Activated CD8-positive, alpha-beta memory T cell treated with anti-CD3 and anti-CD28 coated beads, Interleukin-2, amount 10 ng/mL, durations not matched to agents 7 days and 5 days (primary cell): ENCODE measurements at regions not wholly inside any gene's neighbourhood (a gene's known extent, or its start where the extent isn't known, plus 50 kb on each side); places are given as distances from the start of the nearest gene placed in this dataset.

Source experiments
- ATAC-seq: fragments of 150-1000 bp; cut with Tn5 transposase; one replicate; pipeline ENCODE4 v1.10.0; 2021; ENCODE audit warnings: moderate library complexity
- CTCF ChIA-PET: fragments of 350-600 bp; sonication (Branson Sonifier 250); formaldehyde crosslinking; loops from one replicate; lab custom pipeline; 2021; ENCODE audit warnings: antibody characterized with exemption; lab: Charles Lee
- DNase-seq: peaks from one replicate; pipeline ENCODE4 v3.0.0-alpha.2; 2020
- H3K27ac Mint-ChIP-seq: one replicate; pipeline ENCODE4 v1.8.0; 2021; ENCODE audit warnings: mild to moderate bottlenecking, mixed read lengths
- H3K27me3 Mint-ChIP-seq: one replicate; pipeline ENCODE4 v1.8.0; 2021; ENCODE audit warnings: mixed read lengths
- H3K36me3 Mint-ChIP-seq: one replicate; pipeline ENCODE4 v1.8.0; 2021; ENCODE audit warnings: mild to moderate bottlenecking, mixed read lengths
- H3K4me1 Mint-ChIP-seq: one replicate; pipeline ENCODE4 v1.8.0; 2021; ENCODE audit warnings: mixed read lengths
- H3K4me3 Mint-ChIP-seq: one replicate; pipeline ENCODE4 v1.8.0; 2021; ENCODE audit warnings: mild to moderate bottlenecking, moderate library complexity, mixed read lengths
- H3K9me3 Mint-ChIP-seq: one replicate; pipeline ENCODE4 v1.8.0; 2022; ENCODE audit warnings: low read depth, mixed read lengths

DNA sequence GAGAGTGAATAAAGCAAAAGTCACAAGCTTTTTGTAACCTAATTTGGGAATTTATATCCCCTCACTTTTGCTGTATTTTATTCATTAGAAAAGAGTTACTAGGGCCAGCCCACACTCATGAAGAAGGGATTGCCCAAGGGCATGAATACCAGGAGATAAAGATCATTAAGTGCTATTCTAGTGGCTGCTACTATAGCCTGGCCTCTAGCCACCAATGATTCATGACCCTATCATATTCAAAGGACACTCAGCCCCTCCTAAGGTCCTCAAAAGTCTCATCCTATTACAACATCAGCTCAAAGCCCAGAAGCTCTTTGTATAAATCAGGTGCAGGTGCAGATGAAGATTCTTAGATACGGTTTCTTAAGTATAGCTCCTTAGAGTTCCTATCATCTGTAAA, 518.1 kb downstream of the TRHDE start:
- peaks cover 11% of the 10 kb centered on the region for H3K9me3 Mint-ChIP-seq
- H3K36me3 Mint-ChIP-seq: no peaks in the 10 kb centered on the region
- no peaks in the 10 kb centered on the region for H3K4me1 Mint-ChIP-seq
- H3K27ac Mint-ChIP-seq: no peak overlapping the region
- ATAC-seq: no peak
- CTCF ChIA-PET: no interaction called here
- no peak overlapping the region for H3K4me3 Mint-ChIP-seq
- no peak for DNase-seq
- H3K27me3 Mint-ChIP-seq: no peaks in the 10 kb centered on the region

DNA sequence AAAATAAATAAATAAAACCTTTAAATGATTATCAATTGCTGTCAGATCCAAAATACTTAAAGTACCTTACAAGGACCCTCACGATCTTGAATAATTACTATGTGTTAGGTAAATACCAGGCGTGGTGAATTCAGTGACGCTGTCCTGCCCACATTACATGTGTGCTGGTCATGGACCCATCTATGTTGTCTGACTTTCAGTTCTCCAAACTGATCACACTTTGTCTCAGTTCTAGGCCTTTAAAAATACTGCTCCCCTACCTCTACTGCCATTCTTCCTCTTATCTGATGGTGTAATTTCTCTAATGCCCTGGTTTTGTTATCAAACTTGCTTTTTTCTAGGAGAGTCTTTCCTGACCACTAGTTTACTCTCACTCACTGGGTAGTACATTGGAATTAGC, 520.7 kb downstream of the TRHDE start:
- no peak for ATAC-seq
- DNase-seq: no peak
- H3K4me1 Mint-ChIP-seq: no peaks in the 10 kb centered on the region
- H3K4me3 Mint-ChIP-seq: no peak overlapping the region
- CTCF ChIA-PET: no interaction called here
- no peaks in the 10 kb centered on the region for H3K36me3 Mint-ChIP-seq
- H3K27me3 Mint-ChIP-seq: no peaks in the 10 kb centered on the region
- H3K27ac Mint-ChIP-seq: no peak overlapping the region
- peaks cover 9% of the 10 kb centered on the region for H3K9me3 Mint-ChIP-seq

DNA sequence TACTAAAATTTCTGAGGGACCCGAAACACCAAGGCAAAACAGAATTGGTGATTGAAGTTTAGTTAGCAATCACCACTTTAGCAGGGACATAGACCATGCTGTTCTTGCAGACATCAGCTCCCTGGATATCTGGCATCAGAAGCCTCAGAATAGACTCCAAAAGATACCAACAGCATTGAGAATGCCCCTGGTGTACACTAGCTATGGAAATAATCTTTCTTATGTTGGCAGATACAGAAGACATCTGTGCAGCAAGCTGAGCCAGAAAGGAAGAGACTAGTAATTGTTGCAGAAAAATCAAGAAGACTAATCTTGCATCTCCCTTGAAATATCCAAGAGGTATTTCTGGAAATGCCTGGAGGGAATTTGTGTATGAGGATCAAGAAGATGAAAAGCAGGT, 521.6 kb downstream of the TRHDE start:
- Mint-ChIP-seq H3K36me3 (no peaks in the 10 kb centered on the region), H3K9me3 (peaks cover 11% of the 10 kb centered on the region), H3K4me3 (no peak overlapping the region), H3K27me3 (no peaks in the 10 kb centered on the region), H3K27ac (no peak overlapping the region), H3K4me1 (no peaks in the 10 kb centered on the region)
- DNase-seq: no peak
- no peak for ATAC-seq
- CTCF ChIA-PET: no interaction called here

DNA sequence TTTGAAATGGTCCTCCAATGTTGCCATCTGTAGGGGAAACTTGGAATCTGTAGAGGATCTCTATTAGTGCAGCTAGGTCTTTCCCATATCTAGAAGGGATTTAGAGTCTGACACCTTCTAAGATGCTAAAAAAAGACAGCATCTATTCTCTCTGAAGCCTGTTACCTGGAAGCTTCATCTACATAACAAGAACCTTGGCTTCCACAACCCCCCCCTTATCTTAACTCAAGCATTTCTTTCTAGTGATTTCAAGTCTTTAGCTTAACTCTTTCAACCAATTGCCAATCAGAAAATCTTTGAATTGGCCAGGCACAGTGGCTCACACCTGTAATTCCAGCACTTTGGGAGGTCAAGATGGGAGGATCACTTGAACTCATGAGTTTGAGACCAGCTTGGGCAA, 543.3 kb downstream of the TRHDE start:
- DNase-seq (no peak), ATAC-seq (no peak)
- Mint-ChIP-seq H3K9me3 (peaks cover 5% of the 10 kb centered on the region), H3K36me3 (no peaks in the 10 kb centered on the region), H3K4me1 (no peaks in the 10 kb centered on the region), H3K27me3 (no peaks in the 10 kb centered on the region), H3K4me3 (no peak overlapping the region), H3K27ac (no peak overlapping the region)
- CTCF ChIA-PET: no interaction called here

DNA sequence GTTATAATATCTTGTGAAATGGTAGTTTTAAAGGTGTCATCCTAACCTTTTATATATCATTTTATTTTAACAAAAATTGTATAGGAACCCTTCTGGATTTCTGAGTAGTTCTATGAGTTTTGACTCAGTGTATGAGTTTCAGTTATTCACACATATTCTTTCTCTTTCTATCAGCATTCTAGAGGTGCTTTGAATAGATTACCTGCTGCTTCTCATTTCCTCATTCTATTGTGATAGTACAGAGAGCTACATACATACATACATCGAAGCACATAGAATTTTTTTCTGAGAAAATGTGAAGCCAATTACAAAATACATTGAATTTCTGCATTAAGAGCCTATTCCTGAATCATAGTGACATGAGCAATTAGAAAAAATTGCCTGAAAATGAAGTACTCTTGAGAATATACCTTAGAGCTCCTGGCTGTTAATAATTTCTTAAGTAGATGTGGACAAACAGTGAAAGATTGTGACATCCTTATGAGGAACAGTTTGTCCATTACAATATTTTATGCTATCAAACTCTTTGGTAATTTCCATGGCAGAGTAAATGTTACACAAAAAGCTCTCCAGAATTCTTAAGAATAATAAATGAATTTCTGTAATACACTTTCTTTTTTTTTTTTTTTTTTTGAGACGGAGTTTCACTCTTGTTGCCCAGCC, 556.6 kb downstream of the TRHDE start:
- H3K9me3 Mint-ChIP-seq: peaks cover 10% of the 10 kb centered on the region
- no peak for DNase-seq
- no peaks in the 10 kb centered on the region for H3K4me1 Mint-ChIP-seq
- H3K27ac Mint-ChIP-seq: no peak overlapping the region
- H3K4me3 Mint-ChIP-seq: no peak overlapping the region
- no peak for ATAC-seq
- no peaks in the 10 kb centered on the region for H3K36me3 Mint-ChIP-seq
- no peaks in the 10 kb centered on the region for H3K27me3 Mint-ChIP-seq
- CTCF ChIA-PET: no interaction called here

DNA sequence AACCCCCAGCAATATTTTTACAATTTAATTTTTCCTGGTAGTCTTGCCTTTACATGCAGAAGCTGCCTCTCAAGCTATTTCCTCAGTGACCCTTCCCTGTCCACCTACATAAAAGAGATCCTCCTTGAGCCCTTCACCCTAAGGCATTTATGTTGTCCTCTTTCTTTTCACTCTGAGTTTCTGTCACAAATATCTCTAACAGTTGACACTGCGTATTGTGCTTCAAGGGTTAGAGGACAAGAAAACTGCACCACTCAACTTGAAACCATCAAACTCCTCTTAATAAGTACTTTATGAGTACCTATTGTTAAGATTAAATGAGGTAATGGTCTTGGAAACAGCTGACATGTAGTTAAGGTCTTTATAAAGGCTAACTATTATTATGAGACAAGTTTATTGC, 557.7 kb downstream of the TRHDE start:
- DNase-seq: no peak
- Mint-ChIP-seq H3K27me3 (no peaks in the 10 kb centered on the region), H3K27ac (no peak overlapping the region), H3K4me1 (no peaks in the 10 kb centered on the region), H3K36me3 (no peaks in the 10 kb centered on the region), H3K4me3 (no peak overlapping the region), H3K9me3 (peaks cover 15% of the 10 kb centered on the region)
- no peak for ATAC-seq
- CTCF ChIA-PET: no interaction called here

DNA sequence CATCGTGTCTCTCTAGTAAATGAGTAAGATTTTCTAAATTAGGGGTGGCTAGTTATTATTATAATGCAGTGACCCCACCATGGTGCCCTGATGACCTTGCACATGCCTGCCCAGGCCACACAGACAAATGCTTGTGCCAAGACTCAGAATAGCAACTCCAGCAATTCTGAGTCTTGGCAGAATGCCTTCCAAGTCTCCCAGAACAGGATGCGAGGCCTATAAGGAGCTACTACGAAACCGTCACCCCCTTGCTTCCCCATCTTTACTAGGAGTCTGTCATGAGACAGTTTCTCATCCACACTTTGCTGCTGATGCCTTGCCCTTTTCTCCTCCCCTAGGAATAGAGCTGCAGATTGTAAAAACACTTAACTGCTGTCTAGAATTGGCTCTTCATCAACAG, 559.9 kb downstream of the TRHDE start:
- H3K9me3 Mint-ChIP-seq: peaks cover 8% of the 10 kb centered on the region
- DNase-seq (no peak), ATAC-seq (no peak)
- H3K4me1 Mint-ChIP-seq: no peaks in the 10 kb centered on the region
- H3K36me3 Mint-ChIP-seq: no peaks in the 10 kb centered on the region
- CTCF ChIA-PET: interaction anchor here (0.6 kb wide), 1 partner anchor 34 kb away, joined by 3 read pairs; no protein-coding TSS in a partner anchor
- no peak overlapping the region for H3K27ac Mint-ChIP-seq
- no peaks in the 10 kb centered on the region for H3K27me3 Mint-ChIP-seq
- H3K4me3 Mint-ChIP-seq: no peak overlapping the region

DNA sequence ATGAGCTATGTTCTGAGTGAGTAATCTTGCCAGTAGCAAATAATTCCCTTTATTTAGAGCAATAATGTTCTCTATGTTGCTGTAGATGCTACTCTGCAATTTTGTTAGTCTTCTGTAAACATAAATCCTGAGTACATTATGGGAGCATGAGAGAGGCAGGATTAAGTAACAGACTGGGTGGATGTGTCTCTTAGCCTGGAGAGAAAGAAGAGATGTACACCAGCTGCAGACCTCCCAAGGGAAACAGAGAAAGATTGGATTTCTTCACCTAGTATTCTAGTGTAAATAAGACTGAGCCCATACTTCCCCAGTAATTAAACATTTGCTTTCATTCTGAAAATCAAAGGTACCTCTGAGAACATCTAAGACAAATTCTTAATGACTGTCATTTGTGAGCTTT, 564.0 kb downstream of the TRHDE start:
- H3K36me3 Mint-ChIP-seq: no peaks in the 10 kb centered on the region
- peaks cover 8% of the 10 kb centered on the region for H3K9me3 Mint-ChIP-seq
- H3K27me3 Mint-ChIP-seq: no peaks in the 10 kb centered on the region
- DNase-seq (no peak), ATAC-seq (no peak)
- no peak overlapping the region for H3K4me3 Mint-ChIP-seq
- H3K27ac Mint-ChIP-seq: no peak overlapping the region
- CTCF ChIA-PET: no interaction called here
- no peaks in the 10 kb centered on the region for H3K4me1 Mint-ChIP-seq

DNA sequence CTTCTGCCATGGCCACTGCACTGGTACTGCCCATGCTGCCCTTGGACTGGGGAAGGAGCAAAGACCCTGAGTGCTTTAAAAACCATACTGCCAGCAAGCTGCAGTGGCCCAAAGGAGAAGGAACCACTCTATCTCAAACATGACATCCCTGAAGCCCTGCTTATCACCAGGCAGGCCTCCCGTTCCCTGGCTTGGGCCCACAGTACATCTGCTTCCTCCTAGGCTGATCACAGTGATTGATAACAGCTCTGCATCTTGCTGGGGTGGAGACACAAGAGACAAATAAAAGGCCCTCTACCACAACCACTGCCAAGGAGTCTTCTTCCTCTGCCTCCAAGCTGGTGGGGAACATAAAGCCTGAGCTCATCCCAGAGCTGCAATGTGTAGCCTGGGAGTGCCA, 567.5 kb downstream of the TRHDE start:
- Mint-ChIP-seq H3K4me3 (no peak overlapping the region), H3K9me3 (peaks cover 5% of the 10 kb centered on the region), H3K4me1 (no peaks in the 10 kb centered on the region), H3K36me3 (no peaks in the 10 kb centered on the region), H3K27me3 (no peaks in the 10 kb centered on the region), H3K27ac (no peak overlapping the region)
- DNase-seq (no peak), ATAC-seq (no peak)
- CTCF ChIA-PET: no interaction called here

DNA sequence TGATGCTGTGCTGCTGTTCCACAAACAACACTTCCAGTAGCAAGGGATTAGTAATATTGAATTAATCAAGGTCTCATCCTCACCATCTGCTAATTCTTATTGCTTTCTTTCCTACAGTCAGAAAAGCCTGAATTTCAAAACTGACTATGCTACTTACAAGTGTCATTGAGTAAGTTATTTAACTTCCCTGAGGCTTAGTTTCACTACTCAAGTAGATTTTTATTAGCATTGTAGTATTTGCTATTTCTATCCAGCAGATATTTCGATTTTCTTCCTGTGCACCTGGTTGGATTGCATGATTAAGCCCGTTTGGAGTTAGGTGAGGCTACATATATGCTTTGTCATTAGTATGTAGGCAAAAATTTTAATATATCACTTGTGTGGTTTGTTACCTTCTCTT, 591.5 kb downstream of the TRHDE start:
- Mint-ChIP-seq H3K27ac (no peak overlapping the region), H3K36me3 (no peaks in the 10 kb centered on the region), H3K9me3 (peaks cover 4% of the 10 kb centered on the region), H3K4me3 (no peak overlapping the region), H3K4me1 (no peaks in the 10 kb centered on the region), H3K27me3 (no peaks in the 10 kb centered on the region)
- CTCF ChIA-PET: no interaction called here
- DNase-seq: no peak
- ATAC-seq: no peak

DNA sequence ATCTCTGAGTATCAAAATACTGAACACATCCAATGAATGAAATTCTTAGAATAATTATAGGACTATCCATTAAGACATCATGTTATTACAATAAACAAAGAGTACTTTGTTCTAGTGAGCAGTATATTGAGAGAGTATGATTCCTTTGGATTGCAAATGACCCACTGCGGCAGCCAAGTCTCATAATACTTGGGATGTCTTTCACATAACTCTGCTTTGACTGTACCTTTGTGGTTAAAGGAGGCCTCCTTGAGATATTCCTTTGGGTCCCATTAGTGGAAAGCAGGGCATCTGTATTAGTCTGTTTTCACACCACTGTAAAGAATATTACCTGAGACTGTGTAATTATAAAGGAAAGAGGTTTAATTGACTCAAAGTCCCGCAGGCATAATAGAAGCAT, 593.8 kb downstream of the TRHDE start:
- Mint-ChIP-seq H3K27me3 (no peaks in the 10 kb centered on the region), H3K4me3 (no peak overlapping the region), H3K27ac (no peak overlapping the region), H3K36me3 (no peaks in the 10 kb centered on the region), H3K4me1 (no peaks in the 10 kb centered on the region), H3K9me3 (peaks cover 2% of the 10 kb centered on the region)
- ATAC-seq: no peak
- CTCF ChIA-PET: no interaction called here
- DNase-seq: no peak

DNA sequence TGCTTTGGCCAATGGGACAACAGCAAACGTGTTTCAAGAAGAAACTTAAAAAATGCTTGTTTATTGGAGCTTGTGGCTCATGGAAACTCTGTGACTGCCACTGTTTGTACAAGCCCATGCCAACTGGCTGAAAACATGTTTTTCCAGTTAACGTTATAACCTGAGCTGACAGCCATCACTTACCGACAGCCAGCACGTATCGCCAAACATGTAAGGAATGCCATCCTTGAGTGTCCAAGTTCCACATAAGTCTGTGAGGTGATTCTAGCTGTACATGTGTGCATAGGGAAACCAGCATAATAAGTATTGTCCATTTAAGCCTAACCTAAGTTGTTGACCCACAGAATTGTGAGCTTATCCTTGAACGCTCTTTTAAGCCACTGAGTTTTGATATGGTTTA, 596.9 kb downstream of the TRHDE start:
- no peak for DNase-seq
- Mint-ChIP-seq H3K4me3 (no peak overlapping the region), H3K9me3 (peaks cover 3% of the 10 kb centered on the region), H3K27ac (no peak overlapping the region), H3K4me1 (no peaks in the 10 kb centered on the region), H3K36me3 (no peaks in the 10 kb centered on the region), H3K27me3 (no peaks in the 10 kb centered on the region)
- CTCF ChIA-PET: no interaction called here
- ATAC-seq: no peak

DNA sequence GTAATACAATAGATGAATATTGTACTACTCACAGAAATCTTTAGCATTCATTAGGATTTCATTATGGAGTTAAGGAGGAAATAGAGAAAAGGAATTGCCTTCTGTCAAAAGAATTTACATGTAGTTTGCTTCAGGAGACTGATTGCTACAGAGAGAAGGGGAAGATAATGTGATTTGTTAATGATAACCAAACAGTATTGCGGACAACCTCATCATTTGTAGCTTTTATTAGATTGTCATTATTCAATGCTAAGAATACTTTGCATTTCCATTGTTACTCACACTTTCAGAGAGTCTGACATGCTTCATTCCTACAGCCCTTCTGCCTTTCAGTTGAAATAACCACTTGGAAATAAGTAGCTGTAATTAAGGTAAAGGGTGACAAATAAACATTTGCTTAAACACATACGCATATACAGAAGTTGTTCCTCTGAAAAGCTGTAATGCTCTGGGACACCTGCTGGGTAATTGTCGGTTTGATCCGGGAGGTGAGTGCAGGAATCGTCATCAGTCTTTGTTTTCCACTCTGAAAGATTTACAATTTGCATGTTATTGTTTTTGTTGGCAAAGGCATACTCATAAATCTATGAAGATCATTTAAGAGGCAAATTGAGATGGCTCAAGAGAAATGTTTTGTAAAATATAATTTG, 600.2 kb downstream of the TRHDE start:
- Mint-ChIP-seq H3K27ac (no peak overlapping the region), H3K9me3 (peaks cover 8% of the 10 kb centered on the region), H3K36me3 (no peaks in the 10 kb centered on the region), H3K27me3 (no peaks in the 10 kb centered on the region), H3K4me3 (no peak overlapping the region), H3K4me1 (no peaks in the 10 kb centered on the region)
- ATAC-seq: no peak
- DNase-seq: no peak
- CTCF ChIA-PET: no interaction called here

DNA sequence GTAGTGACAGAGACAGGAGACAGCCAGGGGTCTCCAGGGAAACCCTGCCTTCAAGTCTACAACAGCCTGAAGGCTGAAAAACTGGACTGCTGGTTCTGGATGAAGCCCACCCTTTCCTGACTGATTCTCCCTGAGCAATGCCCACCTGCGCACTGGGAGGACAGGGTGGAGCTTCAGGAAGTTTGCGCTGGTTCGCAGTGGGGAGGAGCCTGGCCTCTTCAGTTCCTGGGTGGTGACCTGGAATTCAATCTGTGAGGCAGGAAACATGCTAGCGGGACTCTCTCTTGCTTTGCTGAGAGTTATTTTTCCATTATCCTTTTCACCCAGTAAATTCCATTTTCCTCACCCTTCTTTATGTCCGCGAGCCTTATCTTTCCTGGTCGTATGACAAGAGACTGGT, 600.8 kb downstream of the TRHDE start:
- CTCF ChIA-PET: no interaction called here
- Mint-ChIP-seq H3K27me3 (no peaks in the 10 kb centered on the region), H3K27ac (no peak overlapping the region), H3K4me1 (no peaks in the 10 kb centered on the region), H3K4me3 (no peak overlapping the region), H3K9me3 (peaks cover 8% of the 10 kb centered on the region), H3K36me3 (no peaks in the 10 kb centered on the region)
- ATAC-seq: no peak
- no peak for DNase-seq
